CD8-positive, alpha-beta memory T cell (primary cell): ENCODE measurements at regions not wholly inside any gene's neighbourhood (a gene's known extent, or its start where the extent isn't known, plus 50 kb on each side); places are given as distances from the start of the nearest gene placed in this dataset.

ENCODE experiments used
- CTCF ChIA-PET: fragments of 350-600 bp; sonication (Branson Sonifier 250); formaldehyde crosslinking; loops from one replicate; lab custom pipeline; 2021; ENCODE audit warnings: antibody characterized with exemption; lab: Charles Lee
- POLR2A ChIA-PET: fragments of 350-600 bp; sonication (Branson Sonifier 250); formaldehyde crosslinking; loops from one replicate; lab custom pipeline; 2021; ENCODE audit warnings: antibody characterized with exemption; lab: Charles Lee
- DNase-seq, 5 donors: peaks; one replicate each; pipeline versions ENCODE4 v3.0.0 to v3.0.0-alpha.2; 2020 to 2022; ENCODE audit warnings: mixed read lengths in 1 of 5
- H3K27ac ChIP-seq: one replicate; pipeline ENCODE4 v1.7.0; 2013; ENCODE audit warnings: low read depth, mild to moderate bottlenecking, low read length, moderate library complexity
- H3K27me3 ChIP-seq: 2 replicates; pipeline ENCODE4 v1.7.0; 2013; ENCODE audit warnings: low read length, mild to moderate bottlenecking; ENCODE audit not compliant: insufficient read depth, poor library complexity, severe bottlenecking
- H3K36me3 ChIP-seq: 2 replicates; pipeline ENCODE4 v1.7.0; 2013; ENCODE audit warnings: mild to moderate bottlenecking, low read length, moderate library complexity; ENCODE audit not compliant: insufficient read depth
- H3K4me1 ChIP-seq: 2 replicates; pipeline ENCODE4 v1.7.0; 2013; ENCODE audit warnings: mild to moderate bottlenecking, low read length, moderate library complexity; ENCODE audit not compliant: insufficient read depth
- H3K4me3 ChIP-seq: 2 replicates; pipeline ENCODE4 v1.7.0; 2013; ENCODE audit warnings: mild to moderate bottlenecking, low read length
- H3K9me3 ChIP-seq: 2 replicates; pipeline ENCODE4 v1.7.0; 2013; ENCODE audit warnings: mild to moderate bottlenecking, low read length
- H3K27ac Mint-ChIP-seq, 8 donors: one replicate each; pipeline ENCODE4 v1.8.0; 2020 to 2021; ENCODE audit warnings: mixed read lengths in 8 of 8, mild to moderate bottlenecking in 6 of 8, inconsistent platforms in 3 of 8, moderate library complexity in 3 of 8
- H3K27me3 Mint-ChIP-seq, 2 donors: one replicate each; pipeline ENCODE4 v1.8.0; 2020 to 2021; ENCODE audit warnings: mixed read lengths in 2 of 2, mild to moderate bottlenecking in 1 of 2, moderate library complexity in 1 of 2
- H3K36me3 Mint-ChIP-seq, 3 donors: one replicate each; pipeline ENCODE4 v1.8.0; 2020 to 2021; ENCODE audit warnings: mixed read lengths in 3 of 3, inconsistent platforms in 1 of 3, mild to moderate bottlenecking in 1 of 3
- H3K4me1 Mint-ChIP-seq, 3 donors: one replicate each; pipeline ENCODE4 v1.8.0; 2020 to 2021; ENCODE audit warnings: mixed read lengths in 3 of 3, inconsistent platforms in 1 of 3, mild to moderate bottlenecking in 1 of 3
- H3K4me3 Mint-ChIP-seq, 7 donors: one replicate each; pipeline ENCODE4 v1.8.0; 2020 to 2021; ENCODE audit warnings: mixed read lengths in 7 of 7, mild to moderate bottlenecking in 6 of 7, moderate library complexity in 4 of 7, inconsistent platforms in 2 of 7
- H3K9me3 Mint-ChIP-seq, 5 donors: one replicate each; pipeline ENCODE4 v1.8.0; 2020 to 2022; ENCODE audit warnings: mixed read lengths in 5 of 5, mild to moderate bottlenecking in 3 of 5, moderate library complexity in 2 of 5, inconsistent platforms in 1 of 5

- POLR2A ChIA-PET: no interaction called here
- Mint-ChIP-seq H3K4me3 (no peak overlapping the region), H3K4me1 (no peaks in the 10 kb centered on the region), H3K27ac (no peak overlapping the region), H3K27me3 (no peaks in the 10 kb centered on the region), H3K36me3 (no peaks in the 10 kb centered on the region), H3K9me3 (peaks cover 3 to 14% (median 5%) of the 10 kb centered on the region in 5 donors)
- CTCF ChIA-PET: no interaction called here
- Histone ChIP-seq H3K9me3 (no peaks in the 10 kb centered on the region), H3K36me3 (no peaks in the 10 kb centered on the region), H3K4me1 (no peaks in the 10 kb centered on the region), H3K27me3 (no peaks in the 10 kb centered on the region), H3K27ac (no peak overlapping the region), H3K4me3 (no peak overlapping the region)
- no peak for DNase-seq
Measured at GRCh38 chr5:97891971-97892370, 708.9 kb upstream of the RIOK2 start.

GRCh38 chr5:97903742-97904141 is 720.7 kb upstream of the RIOK2 start:
- H3K4me3 Mint-ChIP-seq: no peak overlapping the region
- ChIA-PET POLR2A (no interaction called here), CTCF (no interaction called here)
- H3K9me3 ChIP-seq: no peaks in the 10 kb centered on the region
- no peaks in the 10 kb centered on the region for H3K36me3 Mint-ChIP-seq
- H3K27me3 ChIP-seq: no peaks in the 10 kb centered on the region
- peaks cover 2 to 21% (median 7%) of the 10 kb centered on the region in 5 donors for H3K9me3 Mint-ChIP-seq
- no peak overlapping the region for H3K4me3 ChIP-seq
- no peak for DNase-seq
- H3K27ac Mint-ChIP-seq: no peak overlapping the region
- H3K27me3 Mint-ChIP-seq: no peaks in the 10 kb centered on the region
- no peaks in the 10 kb centered on the region for H3K36me3 ChIP-seq
- no peak overlapping the region for H3K27ac ChIP-seq
- H3K4me1 ChIP-seq: no peaks in the 10 kb centered on the region
- H3K4me1 Mint-ChIP-seq: no peaks in the 10 kb centered on the region

GRCh38 chr5:97906135-97906534 is 723.1 kb upstream of the RIOK2 start:
- H3K27me3 Mint-ChIP-seq: no peaks in the 10 kb centered on the region
- no peak for DNase-seq
- Histone ChIP-seq H3K4me1 (no peaks in the 10 kb centered on the region), H3K27ac (no peak overlapping the region), H3K4me3 (no peak overlapping the region), H3K9me3 (no peaks in the 10 kb centered on the region), H3K27me3 (no peaks in the 10 kb centered on the region), H3K36me3 (no peaks in the 10 kb centered on the region)
- CTCF ChIA-PET: no interaction called here
- H3K9me3 Mint-ChIP-seq: peaks cover 2 to 19% (median 7%) of the 10 kb centered on the region in 5 donors
- H3K4me1 Mint-ChIP-seq: no peaks in the 10 kb centered on the region
- H3K27ac Mint-ChIP-seq: no peak overlapping the region
- no peaks in the 10 kb centered on the region for H3K36me3 Mint-ChIP-seq
- POLR2A ChIA-PET: no interaction called here
- H3K4me3 Mint-ChIP-seq: no peak overlapping the region

- no peaks in the 10 kb centered on the region for H3K36me3 ChIP-seq
- peaks cover 0 to 22% (median 4%) of the 10 kb centered on the region in 5 donors for H3K9me3 Mint-ChIP-seq
- no peak overlapping the region for H3K4me3 ChIP-seq
- no peak overlapping the region for H3K27ac Mint-ChIP-seq
- H3K4me1 ChIP-seq: no peaks in the 10 kb centered on the region
- DNase-seq: no peak
- no peak overlapping the region for H3K27ac ChIP-seq
- no peaks in the 10 kb centered on the region for H3K36me3 Mint-ChIP-seq
- H3K27me3 ChIP-seq: no peaks in the 10 kb centered on the region
- no peak overlapping the region for H3K4me3 Mint-ChIP-seq
- POLR2A ChIA-PET: no interaction called here
- CTCF ChIA-PET: no interaction called here
- no peaks in the 10 kb centered on the region for H3K9me3 ChIP-seq
- no peaks in the 10 kb centered on the region for H3K27me3 Mint-ChIP-seq
- H3K4me1 Mint-ChIP-seq: no peaks in the 10 kb centered on the region
Measured at GRCh38 chr5:97907646-97908400, 724.8 kb upstream of the RIOK2 start.

GRCh38 chr5:97909541-97909940 is 726.5 kb upstream of the RIOK2 start:
- H3K27me3 Mint-ChIP-seq: no peaks in the 10 kb centered on the region
- no peaks in the 10 kb centered on the region for H3K9me3 ChIP-seq
- H3K4me1 ChIP-seq: no peaks in the 10 kb centered on the region
- no peak overlapping the region for H3K4me3 ChIP-seq
- H3K4me3 Mint-ChIP-seq: no peak overlapping the region
- H3K4me1 Mint-ChIP-seq: no peaks in the 10 kb centered on the region
- H3K27ac Mint-ChIP-seq: no peak overlapping the region
- ChIA-PET POLR2A (no interaction called here), CTCF (no interaction called here)
- H3K36me3 Mint-ChIP-seq: no peaks in the 10 kb centered on the region
- no peaks in the 10 kb centered on the region for H3K36me3 ChIP-seq
- H3K27ac ChIP-seq: no peak overlapping the region
- no peaks in the 10 kb centered on the region for H3K27me3 ChIP-seq
- DNase-seq: no peak
- peaks cover 0 to 15% (median 3%) of the 10 kb centered on the region in 5 donors for H3K9me3 Mint-ChIP-seq

- Mint-ChIP-seq H3K27me3 (no peaks in the 10 kb centered on the region), H3K4me1 (no peaks in the 10 kb centered on the region), H3K9me3 (peaks cover 0 to 2% (median 0%) of the 10 kb centered on the region in 5 donors), H3K27ac (no peak overlapping the region), H3K36me3 (no peaks in the 10 kb centered on the region), H3K4me3 (no peak overlapping the region)
- H3K4me1 ChIP-seq: no peaks in the 10 kb centered on the region
- H3K27ac ChIP-seq: no peak overlapping the region
- POLR2A ChIA-PET: no interaction called here
- no peak for DNase-seq
- H3K27me3 ChIP-seq: no peaks in the 10 kb centered on the region
- H3K36me3 ChIP-seq: no peaks in the 10 kb centered on the region
- no peak overlapping the region for H3K4me3 ChIP-seq
- H3K9me3 ChIP-seq: no peaks in the 10 kb centered on the region
- CTCF ChIA-PET: no interaction called here
Measured at GRCh38 chr5:97914483-97914882, 731.4 kb upstream of the RIOK2 start.

- no peaks in the 10 kb centered on the region for H3K27me3 Mint-ChIP-seq
- Histone ChIP-seq H3K4me1 (no peaks in the 10 kb centered on the region), H3K27ac (no peak overlapping the region), H3K36me3 (no peaks in the 10 kb centered on the region), H3K27me3 (no peaks in the 10 kb centered on the region), H3K4me3 (no peak overlapping the region), H3K9me3 (no peaks in the 10 kb centered on the region)
- no peaks in the 10 kb centered on the region for H3K4me1 Mint-ChIP-seq
- H3K27ac Mint-ChIP-seq: no peak overlapping the region
- no peaks in the 10 kb centered on the region for H3K36me3 Mint-ChIP-seq
- H3K9me3 Mint-ChIP-seq: peaks cover 0 to 2% (median 0%) of the 10 kb centered on the region in 5 donors
- ChIA-PET POLR2A (no interaction called here), CTCF (no interaction called here)
- no peak for DNase-seq
- no peak overlapping the region for H3K4me3 Mint-ChIP-seq
Measured at GRCh38 chr5:97915106-97915505, 732.1 kb upstream of the RIOK2 start.

- no peaks in the 10 kb centered on the region for H3K9me3 ChIP-seq
- ChIA-PET POLR2A (no interaction called here), CTCF (no interaction called here)
- H3K36me3 Mint-ChIP-seq: no peaks in the 10 kb centered on the region
- H3K4me1 Mint-ChIP-seq: no peaks in the 10 kb centered on the region
- H3K27me3 Mint-ChIP-seq: no peaks in the 10 kb centered on the region
- no peak overlapping the region for H3K27ac Mint-ChIP-seq
- H3K27ac ChIP-seq: no peak overlapping the region
- no peaks in the 10 kb centered on the region for H3K4me1 ChIP-seq
- H3K4me3 ChIP-seq: no peak overlapping the region
- H3K9me3 Mint-ChIP-seq: peaks cover 0 to 12% (median 0%) of the 10 kb centered on the region in 5 donors
- no peak for DNase-seq
- no peak overlapping the region for H3K4me3 Mint-ChIP-seq
- H3K36me3 ChIP-seq: no peaks in the 10 kb centered on the region
- H3K27me3 ChIP-seq: no peaks in the 10 kb centered on the region
Measured at GRCh38 chr5:97918057-97918456, 735.0 kb upstream of the RIOK2 start.
